Psoas muscle (tissue), 7 donors: ENCODE measurements at regions not wholly inside any gene's neighbourhood (a gene's known extent, or its start where the extent isn't known, plus 50 kb on each side); places are given as distances from the start of the nearest gene placed in this dataset.

Experiments
- ATAC-seq, 4 donors: fragments of 200-7000 bp; cut with Tn5 transposase; one replicate each; pipeline ENCODE4 v1.9.1; 2020; ENCODE audit warnings: moderate library complexity in 3 of 4, mild to moderate bottlenecking in 2 of 4
- DNase-seq, 2 donors: peaks; one replicate each; pipeline ENCODE4 v3.0.0-alpha.2; 2020
- H3K27ac ChIP-seq: fragments of 200-600 bp; one replicate; pipeline ENCODE4 v1.8.0; 2022
- H3K27me3 ChIP-seq, 3 donors: fragments of 200-600 bp in 1 of 3; one replicate each; pipeline versions ENCODE4 v1.6.1 to v1.8.0; 2013 to 2022; ENCODE audit warnings: low read length in 2 of 3, mild to moderate bottlenecking in 2 of 3, moderate library complexity in 1 of 3; ENCODE audit not compliant: insufficient read depth in 3 of 3
- H3K36me3 ChIP-seq, 2 donors: fragments of 200-600 bp in 1 of 2; one replicate each; pipeline versions ENCODE4 v1.6.1 to v1.8.0; 2013 to 2022; ENCODE audit warnings: low read depth in 1 of 2, mild to moderate bottlenecking in 1 of 2, moderate library complexity in 1 of 2; ENCODE audit not compliant: insufficient read depth in 1 of 2
- H3K4me1 ChIP-seq: fragments of 200-600 bp; one replicate; pipeline ENCODE4 v1.8.0; 2022
- H3K4me3 ChIP-seq: fragments of 200-600 bp; one replicate; pipeline ENCODE4 v1.8.0; 2022; ENCODE audit warnings: mild to moderate bottlenecking
- H3K9me3 ChIP-seq: fragments of 200-600 bp; one replicate; pipeline ENCODE4 v1.8.0; 2022
- CTCF ChIP-seq: fragments of 200-600 bp; IDR thresholded peaks from one replicate; pipeline ENCODE4 v1.8.0; 2022; ENCODE audit warnings: antibody characterized with exemption
- WGBS, 3 donors: extraction: QIAGEN DNeasy Blood & Tissue Kit; methylation state at CpG; one replicate each; pipeline versions ENCODE4 v1.1.6 to v1.1.7; 2013; 5-methylcytosine and 5-hydroxymethylcytosine counted together
- intact Hi-C, 2 donors: fragments of 100-400 bp; cut with DNase I; formaldehyde crosslinking; loops; one replicate each; pipeline versions ENCODE4 v1.11.0 to v1.14.2; 2022
- donor health status: healthy with polysubstance abuse.
- donor health status: DM: no; HTN: no; CAD: no; lungs with moderate emphysema.
- donor health status: Bipolar disorder and iron deficiency.
- donor health status: healthy.
- donor health status: DM: yes; HTN: yes; CAD: no.
- donor health status: DM: no; HTN: no; CAD: no.
- donor health status: DM: yes; HTN: yes; CAD: no.

DNA sequence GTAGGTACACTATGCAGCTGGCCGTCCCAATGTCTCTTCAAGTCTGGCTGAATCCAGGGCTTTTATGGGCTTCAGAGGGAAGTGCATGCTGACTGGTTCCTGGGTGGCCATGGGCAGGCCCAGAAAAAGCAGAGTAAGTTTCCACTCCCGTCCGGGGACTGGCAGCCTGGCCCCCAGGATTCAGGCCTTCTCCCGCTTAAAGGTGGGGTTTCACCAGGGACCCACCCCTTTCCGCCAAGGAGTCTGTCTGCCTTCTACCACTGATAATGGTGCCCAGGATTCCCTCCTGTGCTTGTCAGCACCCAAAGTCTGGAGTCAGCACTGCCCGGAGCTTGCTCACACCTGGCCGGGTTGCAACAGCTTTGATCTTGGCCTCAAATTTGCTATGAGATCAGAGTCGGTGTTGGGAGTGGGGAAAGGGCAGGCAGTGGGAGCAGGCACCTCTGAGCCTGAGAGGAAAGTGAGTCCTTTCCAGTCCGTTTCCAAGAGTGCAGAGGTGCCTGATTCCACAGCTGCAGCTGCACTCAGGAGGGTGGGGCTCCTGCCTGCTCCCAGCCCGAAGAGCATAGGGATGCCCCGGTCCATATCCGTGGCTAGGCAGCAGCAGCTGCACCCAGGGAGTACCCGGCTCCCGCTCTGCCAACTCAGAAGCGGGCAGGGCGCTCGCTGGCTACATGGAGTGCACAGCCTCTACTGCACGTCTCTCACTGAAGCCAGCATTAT, 1344.3 kb upstream of the ADGRL3 start:
- no peak for ATAC-seq
- intact Hi-C loops: no loop called here
- Histone ChIP-seq H3K4me3 (no peak overlapping the region), H3K4me1 (no peaks in the 10 kb centered on the region), H3K27ac (no peak overlapping the region), H3K27me3 (no peaks in the 10 kb centered on the region), H3K9me3 (no peaks in the 10 kb centered on the region), H3K36me3 (no peaks in the 10 kb centered on the region)
- 65 to 74% (median 68%) methylated on average over 18 of the region's 18 CpGs for WGBS, 3 donors
- no peak for DNase-seq
- TF ChIP-seq CTCF: no peak

DNA sequence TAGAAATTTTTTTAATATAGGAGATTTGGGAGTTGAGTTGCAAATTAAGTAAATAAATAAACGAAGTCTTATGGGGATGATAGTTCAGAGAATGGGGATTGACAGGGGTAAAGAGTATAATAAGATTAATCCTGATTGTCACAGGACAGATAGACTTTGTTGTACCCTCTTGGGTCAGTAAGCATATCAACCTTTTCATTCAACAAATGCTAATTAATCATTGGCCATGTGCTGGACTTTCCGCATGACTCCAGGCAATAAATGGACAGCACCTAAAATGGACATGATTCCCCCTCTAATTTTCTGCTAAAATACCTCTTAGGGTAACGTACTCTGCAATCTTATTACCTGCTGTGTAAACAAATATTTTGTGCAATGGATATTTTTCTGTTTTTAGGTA, 1331.1 kb upstream of the ADGRL3 start:
- intact Hi-C loops: no loop called here
- Histone ChIP-seq H3K9me3 (no peaks in the 10 kb centered on the region), H3K36me3 (no peaks in the 10 kb centered on the region), H3K4me1 (no peaks in the 10 kb centered on the region), H3K27ac (no peak overlapping the region), H3K4me3 (no peak overlapping the region), H3K27me3 (no peaks in the 10 kb centered on the region)
- WGBS, 3 donors: 73 to 80% (median 78%) methylated on average over 3 of the region's 3 CpGs
- DNase-seq (no peak), ATAC-seq (no peak)
- no peak for TF ChIP-seq CTCF

GRCh38 chr4:59869559-59869958, 1330.6 kb upstream of the ADGRL3 start:
- no peak overlapping the region for H3K4me3 ChIP-seq
- DNase-seq: no peak
- no peak for ATAC-seq
- no peaks in the 10 kb centered on the region for H3K9me3 ChIP-seq
- no peaks in the 10 kb centered on the region for H3K36me3 ChIP-seq
- 83 to 89% (median 86%) methylated on average over 3 of the region's 3 CpGs for WGBS, 3 donors
- no peaks in the 10 kb centered on the region for H3K27me3 ChIP-seq
- TF ChIP-seq CTCF: no peak
- no peak overlapping the region for H3K27ac ChIP-seq
- H3K4me1 ChIP-seq: no peaks in the 10 kb centered on the region
- intact Hi-C loops: no loop called here

DNA sequence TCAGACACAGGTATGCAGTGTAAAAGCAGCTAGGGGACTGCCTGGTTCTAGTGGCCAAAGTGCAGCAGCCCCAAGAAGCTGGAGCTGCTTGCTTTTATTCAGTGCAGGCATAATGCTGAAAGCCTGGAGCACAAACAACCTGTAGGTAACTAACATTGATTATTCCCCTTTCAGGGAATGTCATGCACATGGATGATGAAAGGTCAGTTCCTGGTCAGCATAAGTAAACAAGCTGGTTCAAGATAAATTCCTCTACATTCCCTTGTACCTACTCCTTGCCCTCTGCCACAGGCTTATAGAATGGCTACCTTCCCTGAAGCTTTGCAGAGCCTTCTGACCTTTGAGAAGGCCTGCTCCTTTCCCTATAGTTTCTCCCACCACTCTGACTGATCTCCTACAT, 1318.5 kb upstream of the ADGRL3 start:
- TF ChIP-seq CTCF: no peak
- intact Hi-C loops: no loop called here
- Histone ChIP-seq H3K9me3 (no peaks in the 10 kb centered on the region), H3K4me3 (no peak overlapping the region), H3K36me3 (no peaks in the 10 kb centered on the region), H3K4me1 (no peaks in the 10 kb centered on the region), H3K27ac (no peak overlapping the region), H3K27me3 (no peaks in the 10 kb centered on the region)
- ATAC-seq: no peak
- DNase-seq: no peak

- Histone ChIP-seq H3K9me3 (no peaks in the 10 kb centered on the region), H3K36me3 (no peaks in the 10 kb centered on the region), H3K4me1 (no peaks in the 10 kb centered on the region), H3K4me3 (no peak overlapping the region), H3K27me3 (no peaks in the 10 kb centered on the region), H3K27ac (no peak overlapping the region)
- intact Hi-C loops: no loop called here
- TF ChIP-seq CTCF: no peak
- DNase-seq (no peak), ATAC-seq (no peak)
- 68 to 81% (median 78%) methylated on average over 3 of the region's 3 CpGs for WGBS, 3 donors
Observed at GRCh38 chr4:59904331-59904730, 1295.8 kb upstream of the ADGRL3 start.
